Endothelial cell of umbilical vein (primary cell): ENCODE measurements at regions not wholly inside any gene's neighbourhood (a gene's known extent, or its start where the extent isn't known, plus 50 kb on each side); places are given as distances from the start of the nearest gene placed in this dataset.

Experiments
- BruUV-seq: library from RNA; stranded (reverse); fragments of 400-500 nt; replicated peaks from 2 replicates; lab custom pipeline; 2021; lab: Mats Ljungman, UMichigan
- CTCF ChIA-PET: fragments of 300-600, 350-600 bp; sonication (Branson Sonifier 250); formaldehyde crosslinking; loops from one replicate; lab custom pipeline; 2021; ENCODE audit warnings: antibody characterized with exemption, inconsistent platforms; lab: Charles Lee
- POLR2A ChIA-PET: fragments of 300-600, 350-600 bp; sonication (Branson Sonifier 250); formaldehyde crosslinking; loops from one replicate; lab custom pipeline; 2021; ENCODE audit warnings: antibody characterized with exemption, inconsistent platforms; lab: Charles Lee
- DNase-seq: peaks from one replicate; pipeline ENCODE4 v3.0.0-alpha.2; 2011; ENCODE audit warnings: low read depth, low spot score
- FAIRE-seq: peaks from 2 replicates; lab custom pipeline; 2011; peaks lifted over from hg19 to GRCh38; lab: Jason Lieb, UNC
- H2AFZ ChIP-seq: 2 replicates; pipeline ENCODE4 v1.6.0; 2012; ENCODE audit warnings: low read depth, low read length, control low read depth, inconsistent platforms
- H3K27ac ChIP-seq: 2 replicates; pipeline ENCODE4 v1.5.1; 2011; ENCODE audit warnings: low read depth, mild to moderate bottlenecking, control low read depth, low read length, moderate library complexity; ENCODE audit not compliant: insufficient read depth
- H3K27me3 ChIP-seq, 2 experiments: 2 replicates each; pipeline versions ENCODE4 v1.6.0 to v1.6.1; 2011; ENCODE audit warnings: low read length in 2 of 2, mixed read lengths in 1 of 2; ENCODE audit not compliant: control insufficient read depth in 2 of 2, insufficient read depth in 2 of 2
- H3K36me3 ChIP-seq, 2 experiments: 2 replicates in 1 of 2; 3 replicates in 1 of 2; pipeline ENCODE4 v1.5.1; 2011; ENCODE audit warnings: low read length in 2 of 2, mild to moderate bottlenecking in 1 of 2, moderate library complexity in 1 of 2; ENCODE audit not compliant: control insufficient read depth in 2 of 2, insufficient read depth in 2 of 2; ENCODE audit errors: extremely low read depth in 1 of 2
- H3K4me1 ChIP-seq: 3 replicates; pipeline ENCODE4 v1.5.1; 2011; ENCODE audit warnings: mild to moderate bottlenecking, low read length; ENCODE audit not compliant: control insufficient read depth, insufficient read depth; ENCODE audit errors: extremely low read depth
- H3K4me2 ChIP-seq: 2 replicates; pipeline ENCODE4 v1.6.1; 2011; ENCODE audit warnings: low read length, control low read depth, mixed read lengths; ENCODE audit not compliant: insufficient read depth
- H3K4me3 ChIP-seq, 3 experiments: fragments of 200-600 bp in 1 of 3; sonication (generic), shearing (Covaris generic) in 1 of 3; replicated peaks in 1 of 3; 2 replicates each; pipeline ENCODE4 v1.5.1; 2011 to 2016; ENCODE audit warnings: control low read depth in 3 of 3, low read length in 3 of 3, mild to moderate bottlenecking in 2 of 3, inconsistent platforms in 1 of 3, low read depth in 1 of 3, moderate library complexity in 1 of 3; ENCODE audit not compliant: insufficient read depth in 1 of 3
- H3K79me2 ChIP-seq: 2 replicates; pipeline ENCODE4 v1.6.0; 2012; ENCODE audit warnings: low read length, inconsistent platforms; ENCODE audit not compliant: control insufficient read depth, insufficient read depth
- H3K9ac ChIP-seq: replicated peaks from 2 replicates; pipeline ENCODE3; 2011; ENCODE audit warnings: low read length, control low read depth; ENCODE audit not compliant: insufficient read depth; ENCODE audit errors: extremely low read depth
- H3K9me1 ChIP-seq: replicated peaks from 3 replicates; pipeline ENCODE4 v1.6.0; 2011; ENCODE audit warnings: mild to moderate bottlenecking, low read length; ENCODE audit not compliant: control insufficient read depth, insufficient read depth; ENCODE audit errors: extremely low read depth
- H3K9me3 ChIP-seq: replicated peaks from 2 replicates; pipeline ENCODE4 v1.5.1; 2012; ENCODE audit warnings: low read length, inconsistent platforms; ENCODE audit not compliant: control insufficient read depth, insufficient read depth
- H4K20me1 ChIP-seq: replicated peaks from 2 replicates; pipeline ENCODE3; 2011; ENCODE audit warnings: mild to moderate bottlenecking, low read length; ENCODE audit not compliant: control insufficient read depth, insufficient read depth; ENCODE audit errors: extremely low read depth
- EZH2 ChIP-seq: IDR thresholded peaks from 2 replicates; pipeline ENCODE4 v1.6.1; 2012; ENCODE audit warnings: borderline replicate concordance, low read depth, mild to moderate bottlenecking, moderate library complexity, low read length, inconsistent platforms; ENCODE audit not compliant: severe bottlenecking
- FOS ChIP-seq: IDR thresholded peaks from 2 replicates; pipeline ENCODE4 v1.6.1; 2011; ENCODE audit warnings: mild to moderate bottlenecking, low read length, moderate library complexity, borderline replicate concordance; ENCODE audit not compliant: insufficient read depth
- GATA2 ChIP-seq: IDR thresholded peaks from 2 replicates; pipeline ENCODE4 v1.7.0; 2011; ENCODE audit warnings: low read depth, mild to moderate bottlenecking, moderate library complexity, mixed read lengths, low read length; ENCODE audit not compliant: insufficient read length, insufficient read depth
- JUN ChIP-seq: IDR thresholded peaks from 2 replicates; pipeline ENCODE4 v1.6.1; 2011; ENCODE audit warnings: borderline replicate concordance, low read depth; ENCODE audit not compliant: insufficient read length, insufficient read depth
- MYC ChIP-seq: IDR thresholded peaks from one replicate; pipeline ENCODE4 v1.6.1; 2011; ENCODE audit warnings: mild to moderate bottlenecking, low read depth, low read length
- POLR2A ChIP-seq: IDR thresholded peaks from 2 replicates; pipeline ENCODE4 v1.6.1; 2012; ENCODE audit warnings: low read depth, mild to moderate bottlenecking, control low read depth, low read length
- POLR2AphosphoS5 ChIP-seq: IDR thresholded peaks from 2 replicates; pipeline ENCODE4 v1.6.1; 2012; ENCODE audit warnings: low read depth, mild to moderate bottlenecking, control low read depth, low read length, moderate library complexity; ENCODE audit not compliant: insufficient read depth
- dilution Hi-C: fragments of 300-500 bp; cut with MboI; formaldehyde crosslinking; loops from one replicate; pipeline ENCODE4 v1.15.0; 2019; ENCODE audit warnings: low sequenced_read_pairs; ENCODE audit not compliant: extremely low pct_ligation_motif_present
- intact Hi-C: fragments of 100-400 bp; cut with micrococcal nuclease; formaldehyde crosslinking; loops from one replicate; pipeline ENCODE4 v1.10.0; 2022
- TF ChIP-seq, protein P1 (sequence below), 2 donors: IDR thresholded peaks; 1 replicate in 1 of 2; 2 replicates in 1 of 2; pipeline ENCODE4 v1.5.1; 2011; ENCODE audit warnings: low read length in 2 of 2, mild to moderate bottlenecking in 2 of 2, moderate library complexity in 2 of 2, control low read depth in 1 of 2, inconsistent platforms in 1 of 2, low read depth in 1 of 2; ENCODE audit not compliant: insufficient read depth in 1 of 2; ENCODE audit errors: extremely low read depth in 1 of 2
- TF ChIP-seq, protein P2 (sequence below): IDR thresholded peaks from 2 replicates; pipeline ENCODE4 v1.6.1; 2011; ENCODE audit not compliant: insufficient read depth, insufficient read length

DNA sequence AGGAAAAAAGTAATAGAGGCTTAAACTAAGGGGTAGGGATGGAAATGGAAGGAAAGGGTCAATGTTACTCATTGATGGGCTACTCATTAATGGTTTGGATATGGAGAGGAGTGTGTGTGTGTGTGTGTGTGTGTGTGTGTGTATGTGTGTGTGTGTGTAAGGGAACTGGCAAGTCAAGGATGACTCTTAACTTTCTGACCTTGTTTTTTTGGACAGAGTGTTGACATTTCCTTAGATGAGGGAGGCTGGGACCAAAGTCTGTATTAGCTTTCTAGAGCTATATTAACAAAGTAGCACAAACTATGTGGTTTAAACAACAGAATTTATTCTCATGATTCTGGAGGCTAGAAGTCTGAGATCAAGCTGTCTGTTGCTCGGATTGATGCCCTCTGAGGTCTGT, 202.7 kb downstream of the GBA3 start:
- no peaks in the 10 kb centered on the region for H3K79me2 ChIP-seq
- no peaks in the 10 kb centered on the region for H4K20me1 ChIP-seq
- H3K27me3 ChIP-seq, result no peaks in the 10 kb centered on the region
- CTCF ChIA-PET, result no interaction called here
- H3K9ac ChIP-seq, result no peak overlapping the region
- no peak overlapping the region for H2AFZ ChIP-seq
- no peak for DNase-seq
- no peak for FAIRE-seq
- no peaks in the 10 kb centered on the region for H3K4me1 ChIP-seq
- dilution Hi-C loops (no loop called here), intact Hi-C loops (no loop called here)
- no peaks in the 10 kb centered on the region for H3K36me3 ChIP-seq
- no peak for TF ChIP-seq POLR2A
- no peak for TF ChIP-seq MYC
- no peak for TF ChIP-seq EZH2
- TF ChIP-seq POLR2AphosphoS5, result no peak
- no peak for TF ChIP-seq GATA2
- TF ChIP-seq, protein P1, sequence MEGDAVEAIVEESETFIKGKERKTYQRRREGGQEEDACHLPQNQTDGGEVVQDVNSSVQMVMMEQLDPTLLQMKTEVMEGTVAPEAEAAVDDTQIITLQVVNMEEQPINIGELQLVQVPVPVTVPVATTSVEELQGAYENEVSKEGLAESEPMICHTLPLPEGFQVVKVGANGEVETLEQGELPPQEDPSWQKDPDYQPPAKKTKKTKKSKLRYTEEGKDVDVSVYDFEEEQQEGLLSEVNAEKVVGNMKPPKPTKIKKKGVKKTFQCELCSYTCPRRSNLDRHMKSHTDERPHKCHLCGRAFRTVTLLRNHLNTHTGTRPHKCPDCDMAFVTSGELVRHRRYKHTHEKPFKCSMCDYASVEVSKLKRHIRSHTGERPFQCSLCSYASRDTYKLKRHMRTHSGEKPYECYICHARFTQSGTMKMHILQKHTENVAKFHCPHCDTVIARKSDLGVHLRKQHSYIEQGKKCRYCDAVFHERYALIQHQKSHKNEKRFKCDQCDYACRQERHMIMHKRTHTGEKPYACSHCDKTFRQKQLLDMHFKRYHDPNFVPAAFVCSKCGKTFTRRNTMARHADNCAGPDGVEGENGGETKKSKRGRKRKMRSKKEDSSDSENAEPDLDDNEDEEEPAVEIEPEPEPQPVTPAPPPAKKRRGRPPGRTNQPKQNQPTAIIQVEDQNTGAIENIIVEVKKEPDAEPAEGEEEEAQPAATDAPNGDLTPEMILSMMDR (IDR thresholded peaks at IDR 0.05; ENCODE audit: extremely low read depth in 1 of 2, insufficient read depth in 1 of 2, low read depth in 1 of 2, low read length in 2 of 2), result no peak
- TF ChIP-seq, protein P2, sequence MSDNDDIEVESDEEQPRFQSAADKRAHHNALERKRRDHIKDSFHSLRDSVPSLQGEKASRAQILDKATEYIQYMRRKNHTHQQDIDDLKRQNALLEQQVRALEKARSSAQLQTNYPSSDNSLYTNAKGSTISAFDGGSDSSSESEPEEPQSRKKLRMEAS, result no peak
- no peak for TF ChIP-seq JUN
- no peak for TF ChIP-seq FOS
- POLR2A ChIA-PET, result no interaction called here
- no peak overlapping the region for H3K27ac ChIP-seq
- peaks cover 2% of the 10 kb centered on the region for H3K9me3 ChIP-seq
- no TSS peak for BruUV-seq
- H3K9me1 ChIP-seq, result no peaks in the 10 kb centered on the region
- H3K4me2 ChIP-seq, result no peak overlapping the region
- no peak overlapping the region for H3K4me3 ChIP-seq
